Duodenal mucosa (tissue), 2 donors: ENCODE measurements at regions not wholly inside any gene's neighbourhood (a gene's known extent, or its start where the extent isn't known, plus 50 kb on each side); places are given as distances from the start of the nearest gene placed in this dataset.

ENCODE experiments used
- H3K27ac ChIP-seq: one replicate; pipeline ENCODE4 v1.7.0; 2013; ENCODE audit warnings: low read depth, low read length
- H3K27me3 ChIP-seq, 2 donors: one replicate each; pipeline ENCODE4 v1.7.0; 2013; ENCODE audit warnings: low read length in 2 of 2, control low read depth in 1 of 2; ENCODE audit not compliant: insufficient read depth in 2 of 2, control insufficient read depth in 1 of 2
- H3K36me3 ChIP-seq, 2 donors: one replicate each; pipeline ENCODE4 v1.7.0; 2013; ENCODE audit warnings: low read length in 2 of 2, control low read depth in 1 of 2; ENCODE audit not compliant: insufficient read depth in 2 of 2, control insufficient read depth in 1 of 2
- H3K4me1 ChIP-seq, 2 donors: one replicate each; pipeline ENCODE4 v1.7.0; 2013; ENCODE audit warnings: low read length in 2 of 2, control low read depth in 1 of 2; ENCODE audit not compliant: insufficient read depth in 2 of 2, control insufficient read depth in 1 of 2
- H3K4me3 ChIP-seq, 2 donors: one replicate each; pipeline ENCODE4 v1.7.0; 2013; ENCODE audit warnings: low read length in 2 of 2, low read depth in 1 of 2
- H3K9ac ChIP-seq, 2 donors: one replicate each; pipeline ENCODE4 v1.7.0; 2013; ENCODE audit warnings: low read length in 2 of 2, low read depth in 1 of 2
- H3K9me3 ChIP-seq, 2 donors: one replicate each; pipeline ENCODE4 v1.7.0; 2013; ENCODE audit warnings: low read length in 2 of 2, control low read depth in 1 of 2; ENCODE audit not compliant: control insufficient read depth in 1 of 2

GRCh38 chr4:163773940-163774339 is 279.4 kb downstream of the TMA16 start:
- H3K4me1 ChIP-seq, result no peaks in the 10 kb centered on the region
- no peak overlapping the region for H3K9ac ChIP-seq
- no peaks in the 10 kb centered on the region for H3K27me3 ChIP-seq
- H3K27ac ChIP-seq, result no peak overlapping the region
- no peaks in the 10 kb centered on the region for H3K36me3 ChIP-seq
- H3K9me3 ChIP-seq, result no peaks in the 10 kb centered on the region
- H3K4me3 ChIP-seq, result no peak overlapping the region

GRCh38 chr4:163776957-163777356 is 282.5 kb downstream of the TMA16 start:
- H3K27ac ChIP-seq, result no peak overlapping the region
- no peak overlapping the region for H3K4me3 ChIP-seq
- H3K9me3 ChIP-seq, result no peaks in the 10 kb centered on the region
- H3K36me3 ChIP-seq, result no peaks in the 10 kb centered on the region
- no peaks in the 10 kb centered on the region for H3K27me3 ChIP-seq
- no peak overlapping the region for H3K9ac ChIP-seq
- no peaks in the 10 kb centered on the region for H3K4me1 ChIP-seq

GRCh38 chr4:163781726-163782125 is 287.2 kb downstream of the TMA16 start:
- H3K27me3 ChIP-seq, result no peaks in the 10 kb centered on the region
- no peaks in the 10 kb centered on the region for H3K9me3 ChIP-seq

GRCh38 chr4:163790231-163790630 is 295.7 kb downstream of the TMA16 start:
- H3K36me3 ChIP-seq, result no peaks in the 10 kb centered on the region
- H3K27ac ChIP-seq, result no peak overlapping the region
- no peak overlapping the region for H3K9ac ChIP-seq
- H3K9me3 ChIP-seq, result no peaks in the 10 kb centered on the region
- no peak overlapping the region for H3K4me3 ChIP-seq
- H3K4me1 ChIP-seq, result no peaks in the 10 kb centered on the region
- no peaks in the 10 kb centered on the region for H3K27me3 ChIP-seq

More at GRCh38 chr4:163781726-163782125, 287.2 kb downstream of the TMA16 start:
- no peaks in the 10 kb centered on the region for H3K36me3 ChIP-seq
- no peak overlapping the region for H3K9ac ChIP-seq
- no peak overlapping the region for H3K4me3 ChIP-seq
- no peak overlapping the region for H3K27ac ChIP-seq
- no peaks in the 10 kb centered on the region for H3K4me1 ChIP-seq

GRCh38 chr4:163795885-163796284 is 301.4 kb downstream of the TMA16 start:
- Histone ChIP-seq H3K4me3 (no peak overlapping the region), H3K4me1 (no peaks in the 10 kb centered on the region), H3K36me3 (no peaks in the 10 kb centered on the region), H3K27ac (no peak overlapping the region), H3K27me3 (no peaks in the 10 kb centered on the region), H3K9me3 (no peaks in the 10 kb centered on the region), H3K9ac (no peak overlapping the region)

- H3K27me3 ChIP-seq, result no peaks in the 10 kb centered on the region
- no peak overlapping the region for H3K27ac ChIP-seq
- no peaks in the 10 kb centered on the region for H3K36me3 ChIP-seq
- no peaks in the 10 kb centered on the region for H3K4me1 ChIP-seq
- H3K9me3 ChIP-seq, result no peaks in the 10 kb centered on the region
- no peak overlapping the region for H3K9ac ChIP-seq
- no peak overlapping the region for H3K4me3 ChIP-seq
Observed at GRCh38 chr4:163804001-163804400, 309.5 kb downstream of the TMA16 start.

GRCh38 chr4:163806653-163807052 is 312.2 kb downstream of the TMA16 start:
- H3K4me1 ChIP-seq, result no peaks in the 10 kb centered on the region
- no peaks in the 10 kb centered on the region for H3K9me3 ChIP-seq
- H3K9ac ChIP-seq, result no peak overlapping the region
- H3K4me3 ChIP-seq, result no peak overlapping the region
- H3K27me3 ChIP-seq, result no peaks in the 10 kb centered on the region
- H3K36me3 ChIP-seq, result no peaks in the 10 kb centered on the region
- no peak overlapping the region for H3K27ac ChIP-seq

- Histone ChIP-seq H3K4me3 (no peak overlapping the region), H3K9ac (no peak overlapping the region), H3K27me3 (no peaks in the 10 kb centered on the region), H3K27ac (no peak overlapping the region), H3K4me1 (no peaks in the 10 kb centered on the region), H3K9me3 (no peaks in the 10 kb centered on the region), H3K36me3 (no peaks in the 10 kb centered on the region)
Observed at GRCh38 chr4:163808011-163808410, 313.5 kb downstream of the TMA16 start.

- H3K27me3 ChIP-seq, result no peaks in the 10 kb centered on the region
- no peaks in the 10 kb centered on the region for H3K4me1 ChIP-seq
- H3K9ac ChIP-seq, result no peak overlapping the region
- H3K9me3 ChIP-seq, result no peaks in the 10 kb centered on the region
- no peak overlapping the region for H3K27ac ChIP-seq
- H3K4me3 ChIP-seq, result no peak overlapping the region
- no peaks in the 10 kb centered on the region for H3K36me3 ChIP-seq
Observed at GRCh38 chr4:163810755-163811154, 316.3 kb downstream of the TMA16 start.

- Histone ChIP-seq H3K9me3 (no peaks in the 10 kb centered on the region), H3K4me3 (no peak overlapping the region), H3K27me3 (no peaks in the 10 kb centered on the region), H3K4me1 (no peaks in the 10 kb centered on the region), H3K9ac (no peak overlapping the region), H3K36me3 (no peaks in the 10 kb centered on the region), H3K27ac (no peak overlapping the region)
Observed at GRCh38 chr4:163815776-163816175, 321.3 kb downstream of the TMA16 start.

GRCh38 chr4:163816494-163816893 is 322.0 kb downstream of the TMA16 start:
- Histone ChIP-seq H3K4me1 (no peaks in the 10 kb centered on the region), H3K27me3 (no peaks in the 10 kb centered on the region), H3K9ac (no peak overlapping the region), H3K4me3 (no peak overlapping the region), H3K27ac (no peak overlapping the region), H3K36me3 (no peaks in the 10 kb centered on the region), H3K9me3 (no peaks in the 10 kb centered on the region)
